ENCODE measurements at regions not wholly inside any gene's neighbourhood (a gene's known extent, or its start where the extent isn't known, plus 50 kb on each side); places are given as distances from the start of the nearest gene placed in this dataset.

DNA sequence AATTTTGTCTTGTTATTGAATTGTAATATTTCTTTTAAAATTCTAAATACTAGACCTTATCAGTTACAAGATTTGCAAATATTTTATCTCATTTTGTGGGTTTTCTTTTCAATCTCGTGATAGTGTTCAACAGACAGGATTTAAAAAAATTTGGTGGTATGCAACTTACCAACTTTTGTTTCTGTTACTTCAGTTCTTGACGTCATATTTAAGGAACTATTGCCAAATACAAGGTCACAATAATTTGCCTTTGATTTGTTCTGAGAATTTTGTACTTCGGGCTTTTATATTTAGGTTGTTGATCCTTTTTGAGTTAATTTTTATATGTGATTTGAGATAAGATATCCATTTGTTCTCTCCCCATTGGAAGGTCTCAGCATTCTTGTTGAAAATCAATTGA lies 876.6 kb downstream of the DCDC2C start:
- H3K9ac ChIP-seq (ENCODE audit: low read length) = no peak overlapping the region
- H3K4me1 ChIP-seq (ENCODE audit: control insufficient read depth in 1 of 2, insufficient read depth in 2 of 2, low read length in 2 of 2) = no peaks in the 10 kb centered on the region
- POLR2A ChIA-PET = no interaction called here
- ATAC-seq (no peak), DNase-seq (ENCODE audit: low read depth, low spot score) (no peak)
- no peaks in the 10 kb centered on the region for H3K79me2 ChIP-seq (ENCODE audit: insufficient read depth, low read length)
- H3K9me3 ChIP-seq (ENCODE audit: control insufficient read depth in 1 of 2, insufficient read depth in 1 of 2, low read depth in 1 of 2, low read length in 2 of 2) = peaks cover 13 to 18% of the 10 kb centered on the region in 2 experiments; a peak in 3 of 4 replicates
- TF ChIP-seq, protein P1, sequence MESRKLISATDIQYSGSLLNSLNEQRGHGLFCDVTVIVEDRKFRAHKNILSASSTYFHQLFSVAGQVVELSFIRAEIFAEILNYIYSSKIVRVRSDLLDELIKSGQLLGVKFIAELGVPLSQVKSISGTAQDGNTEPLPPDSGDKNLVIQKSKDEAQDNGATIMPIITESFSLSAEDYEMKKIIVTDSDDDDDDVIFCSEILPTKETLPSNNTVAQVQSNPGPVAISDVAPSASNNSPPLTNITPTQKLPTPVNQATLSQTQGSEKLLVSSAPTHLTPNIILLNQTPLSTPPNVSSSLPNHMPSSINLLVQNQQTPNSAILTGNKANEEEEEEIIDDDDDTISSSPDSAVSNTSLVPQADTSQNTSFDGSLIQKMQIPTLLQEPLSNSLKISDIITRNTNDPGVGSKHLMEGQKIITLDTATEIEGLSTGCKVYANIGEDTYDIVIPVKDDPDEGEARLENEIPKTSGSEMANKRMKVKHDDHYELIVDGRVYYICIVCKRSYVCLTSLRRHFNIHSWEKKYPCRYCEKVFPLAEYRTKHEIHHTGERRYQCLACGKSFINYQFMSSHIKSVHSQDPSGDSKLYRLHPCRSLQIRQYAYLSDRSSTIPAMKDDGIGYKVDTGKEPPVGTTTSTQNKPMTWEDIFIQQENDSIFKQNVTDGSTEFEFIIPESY (IDR thresholded peaks at IDR 0.05; ENCODE audit: extremely low read depth, insufficient replicate concordance, low read length) = no peak
- no peak for TF ChIP-seq MAX (IDR thresholded peaks at IDR 0.05)
- no peak overlapping the region for H3K4me2 ChIP-seq (ENCODE audit: low read length)
- CTCF ChIA-PET = no interaction called here
- H4K20me1 ChIP-seq (ENCODE audit: insufficient read depth) = no peaks in the 10 kb centered on the region
- RAD21 ChIA-PET (ENCODE audit: low non-redundant PET in 1 of 2, low total read pairs in 2 of 2, uncharacterized antibody in 2 of 2, unreplicated experiment in 2 of 2) = no interaction called here
- no peaks in the 10 kb centered on the region for H3K36me3 ChIP-seq (ENCODE audit: control insufficient read depth in 1 of 2, insufficient read depth in 2 of 2, low read length in 2 of 2)
- no peaks in the 10 kb centered on the region for H3K9me2 ChIP-seq (ENCODE audit: insufficient read depth)
- BruUV-seq (replicated peaks) = no TSS peak
- H3K4me3 ChIP-seq (replicated peaks in 1 of 2; ENCODE audit: low read depth in 1 of 2, low read length in 2 of 2) = no peak overlapping the region
- H3K27me3 ChIP-seq (ENCODE audit: insufficient read depth, low read length) = no peaks in the 10 kb centered on the region
- intact Hi-C loops (cut with micrococcal nuclease) = no loop called here
- no peak overlapping the region for H2AFZ ChIP-seq (ENCODE audit: low read depth, low read length, poor library complexity, severe bottlenecking)
- no peak overlapping the region for H3K27ac ChIP-seq (ENCODE audit: low read depth, low read length)

- H3K36me3 ChIP-seq (ENCODE audit: control insufficient read depth in 1 of 2, insufficient read depth in 2 of 2, low read length in 2 of 2) = no peaks in the 10 kb centered on the region
- H3K79me2 ChIP-seq (ENCODE audit: insufficient read depth, low read length) = no peaks in the 10 kb centered on the region
- H2AFZ ChIP-seq (ENCODE audit: low read depth, low read length, poor library complexity, severe bottlenecking) = no peak overlapping the region
- no peaks in the 10 kb centered on the region for H3K4me1 ChIP-seq (ENCODE audit: control insufficient read depth in 1 of 2, insufficient read depth in 2 of 2, low read length in 2 of 2)
- H3K27me3 ChIP-seq (ENCODE audit: insufficient read depth, low read length) = no peaks in the 10 kb centered on the region
- ChIA-PET RAD21 (ENCODE audit: low non-redundant PET in 1 of 2, low total read pairs in 2 of 2, uncharacterized antibody in 2 of 2, unreplicated experiment in 2 of 2) (no interaction called here), CTCF (no interaction called here), POLR2A (no interaction called here)
- no peak overlapping the region for H3K27ac ChIP-seq (ENCODE audit: low read depth, low read length)
- peaks cover 0 to 20% of the 10 kb centered on the region in 2 experiments; a peak in 2 of 4 replicates for H3K9me3 ChIP-seq (ENCODE audit: control insufficient read depth in 1 of 2, insufficient read depth in 1 of 2, low read depth in 1 of 2, low read length in 2 of 2)
- ATAC-seq (no peak), DNase-seq (ENCODE audit: low read depth, low spot score) (no peak)
- BruUV-seq (replicated peaks) = no TSS peak
- H3K4me3 ChIP-seq (replicated peaks in 1 of 2; ENCODE audit: low read depth in 1 of 2, low read length in 2 of 2) = no peak overlapping the region
- H3K4me2 ChIP-seq (ENCODE audit: low read length) = no peak overlapping the region
- H3K9me2 ChIP-seq (ENCODE audit: insufficient read depth) = no peaks in the 10 kb centered on the region
- no peak overlapping the region for H3K9ac ChIP-seq (ENCODE audit: low read length)
- H4K20me1 ChIP-seq (ENCODE audit: insufficient read depth) = no peaks in the 10 kb centered on the region
- intact Hi-C loops (cut with micrococcal nuclease) = no loop called here
- no peak for TF ChIP-seq POLR2AphosphoS5 (IDR thresholded peaks at IDR 0.05; ENCODE audit: low read depth, low read length)
- TF ChIP-seq, protein P1 (IDR thresholded peaks at IDR 0.05; ENCODE audit: extremely low read depth, insufficient replicate concordance, low read length) = no peak
- TF ChIP-seq REST (IDR thresholded peaks at IDR 0.05; ENCODE audit: low read depth) = no peak
- TF ChIP-seq, protein P2, sequence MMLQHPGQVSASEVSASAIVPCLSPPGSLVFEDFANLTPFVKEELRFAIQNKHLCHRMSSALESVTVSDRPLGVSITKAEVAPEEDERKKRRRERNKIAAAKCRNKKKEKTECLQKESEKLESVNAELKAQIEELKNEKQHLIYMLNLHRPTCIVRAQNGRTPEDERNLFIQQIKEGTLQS (IDR thresholded peaks at IDR 0.05) = no peak
- TF ChIP-seq EGR1 (IDR thresholded peaks at IDR 0.05; ENCODE audit: low read depth) = no peak
- no peak for TF ChIP-seq YY1 (IDR thresholded peaks at IDR 0.05; ENCODE audit: extremely low read depth, insufficient replicate concordance, low read depth, low read length)
- no peak for TF ChIP-seq ZNF274 (IDR thresholded peaks at IDR 0.05; ENCODE audit: low read depth, low read length)
- TF ChIP-seq MAX (IDR thresholded peaks at IDR 0.05) = no peak
- TF ChIP-seq POLR2A (IDR thresholded peaks at IDR 0.05; ENCODE audit: borderline replicate concordance, extremely low read depth, insufficient read depth, insufficient read length) = no peak
- no peak for TF ChIP-seq ZFX (IDR thresholded peaks at IDR 0.05)
Measured at GRCh38 chr2:4585057-4585635, 881.8 kb downstream of the DCDC2C start.
